Heart left ventricle (tissue), 16 donors: ENCODE measurements at regions not wholly inside any gene's neighbourhood (a gene's known extent, or its start where the extent isn't known, plus 50 kb on each side); places are given as distances from the start of the nearest gene placed in this dataset.

Experiments used
- ATAC-seq, 4 donors: fragments of 200-7000 bp; cut with Tn5 transposase; one replicate each; pipeline ENCODE4 v1.9.1; 2020 to 2022; ENCODE audit warnings: moderate library complexity in 4 of 4, mild to moderate bottlenecking in 3 of 4, moderate number of reproducible peaks in 1 of 4
- DNase-seq, 5 donors: peaks; one replicate each; pipeline ENCODE4 v3.0.0-alpha.2; 2020
- H3K27ac ChIP-seq, 12 donors: fragments of 200-600 bp; sonication (generic) in 4 of 12; one replicate each; pipeline versions ENCODE4 v1.5.0 to v1.8.0; 2016 to 2022; ENCODE audit warnings: mild to moderate bottlenecking in 2 of 12
- H3K27me3 ChIP-seq, 9 donors: fragments of 200-600 bp; sonication (generic) in 2 of 9; one replicate each; pipeline versions ENCODE4 v1.5.1 to v1.8.0; 2016 to 2022; ENCODE audit warnings: mild to moderate bottlenecking in 3 of 9
- H3K36me3 ChIP-seq, 9 donors: fragments of 200-600 bp; sonication (generic) in 2 of 9; one replicate each; pipeline versions ENCODE4 v1.5.0 to v1.8.0; 2018 to 2022; ENCODE audit warnings: mild to moderate bottlenecking in 2 of 9
- H3K4me1 ChIP-seq, 12 donors: fragments of 200-600 bp; sonication (generic) in 4 of 12; one replicate each; pipeline versions ENCODE4 v1.5.0 to v1.8.0; 2016 to 2022; ENCODE audit warnings: mild to moderate bottlenecking in 3 of 12
- H3K4me3 ChIP-seq, 12 donors: fragments of 200-600 bp; sonication (generic) in 4 of 12; one replicate each; pipeline versions ENCODE4 v1.5.0 to v1.8.0; 2017 to 2022; ENCODE audit warnings: mild to moderate bottlenecking in 9 of 12, moderate library complexity in 4 of 12
- H3K9me3 ChIP-seq, 12 donors: fragments of 200-600 bp; sonication (generic) in 4 of 12; one replicate each; pipeline versions ENCODE4 v1.5.0 to v1.8.0; 2016 to 2022; ENCODE audit warnings: mild to moderate bottlenecking in 1 of 12
- POLR2A ChIP-seq, 2 donors: fragments of 450-650 bp; IDR thresholded peaks; one replicate each; pipeline ENCODE4 v1.6.1; 2017; ENCODE audit warnings: antibody characterized with exemption in 2 of 2, mild to moderate bottlenecking in 2 of 2, moderate library complexity in 2 of 2
- WGBS, 4 donors: extraction: QIAGEN DNeasy Blood & Tissue Kit in 2 of 4; methylation state at CpG; one replicate each; pipeline versions ENCODE4 v1.1.5 to v1.1.7; 2013 to 2018; 5-methylcytosine and 5-hydroxymethylcytosine counted together
- intact Hi-C, 10 donors: fragments of 100-400 bp; cut with DNase I; formaldehyde crosslinking; loops; one replicate each; pipeline versions ENCODE4 v1.11.1 to v1.14.2; 2022
- TF ChIP-seq, protein P1 (sequence below), 12 donors: fragments of 200-600 bp; sonication (generic) in 4 of 12; IDR thresholded peaks; one replicate each; pipeline versions ENCODE4 v1.5.0 to v1.8.0; 2018 to 2022; ENCODE audit warnings: antibody characterized with exemption in 12 of 12, mild to moderate bottlenecking in 5 of 12
- donor health status: ischemic (EF 13 %, LVEDD 7.1; RV severe dilation, severe dysfunction).
- donor health status: healthy with polysubstance abuse.
- donor health status: DM: no; HTN: yes; CAD: no.
- donor health status: DM: no; HTN: no; CAD: no.
- donor health status: ischemic (EF 25% LVEDD 6.9; RV normal size, moderate dysfunction).
- donor health status: ischemic (EF 25% LVEDD 5.7; RV mildly dilated, moderate dysfunction).
- donor health status: healthy.
- donor health status: DM: yes; HTN: yes; CAD: no.
- donor health status: ischemic (EF 35%, LVEDD 5.7; RV mildly dilated, moderate dysfunction).
- donor health status: nonischemic (EF 11% LVEDD 7.7; RV severe dilation, severe dysfunction).
- donor health status: DM: yes; HTN: yes; CAD: no.
- donor health status: PGD.
- donor health status: ischemic (EF 29% LVEDD 5.4; RV normal size, mild dysfunction).
- donor health status: nonischemic (EF 23%, LVEDD 6.1; RV moderate dilation, normal function).

DNA sequence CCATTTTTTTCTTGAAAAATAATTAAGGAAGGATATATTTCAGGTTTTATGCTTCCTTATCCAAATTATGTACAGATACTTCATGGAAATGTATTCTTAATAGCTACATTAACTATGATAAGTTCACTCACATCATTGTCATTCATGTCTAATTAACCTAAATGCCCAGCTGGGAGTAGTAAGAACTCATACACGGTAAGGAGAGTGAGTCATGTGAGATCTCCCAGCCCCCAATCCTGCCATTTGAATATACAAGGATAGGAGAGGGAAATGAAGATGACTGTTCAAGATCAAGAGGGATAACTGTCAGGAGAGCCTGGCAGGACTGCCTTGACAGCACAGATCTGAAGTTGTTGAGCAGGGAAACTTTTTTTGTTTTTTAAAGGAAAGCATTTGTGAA lies 343.4 kb upstream of the USP15 start:
- no peak for TF ChIP-seq POLR2A (IDR thresholded peaks at IDR 0.05)
- TF ChIP-seq, protein P1, sequence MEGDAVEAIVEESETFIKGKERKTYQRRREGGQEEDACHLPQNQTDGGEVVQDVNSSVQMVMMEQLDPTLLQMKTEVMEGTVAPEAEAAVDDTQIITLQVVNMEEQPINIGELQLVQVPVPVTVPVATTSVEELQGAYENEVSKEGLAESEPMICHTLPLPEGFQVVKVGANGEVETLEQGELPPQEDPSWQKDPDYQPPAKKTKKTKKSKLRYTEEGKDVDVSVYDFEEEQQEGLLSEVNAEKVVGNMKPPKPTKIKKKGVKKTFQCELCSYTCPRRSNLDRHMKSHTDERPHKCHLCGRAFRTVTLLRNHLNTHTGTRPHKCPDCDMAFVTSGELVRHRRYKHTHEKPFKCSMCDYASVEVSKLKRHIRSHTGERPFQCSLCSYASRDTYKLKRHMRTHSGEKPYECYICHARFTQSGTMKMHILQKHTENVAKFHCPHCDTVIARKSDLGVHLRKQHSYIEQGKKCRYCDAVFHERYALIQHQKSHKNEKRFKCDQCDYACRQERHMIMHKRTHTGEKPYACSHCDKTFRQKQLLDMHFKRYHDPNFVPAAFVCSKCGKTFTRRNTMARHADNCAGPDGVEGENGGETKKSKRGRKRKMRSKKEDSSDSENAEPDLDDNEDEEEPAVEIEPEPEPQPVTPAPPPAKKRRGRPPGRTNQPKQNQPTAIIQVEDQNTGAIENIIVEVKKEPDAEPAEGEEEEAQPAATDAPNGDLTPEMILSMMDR (IDR thresholded peaks at IDR 0.05), result no peak
- H3K4me3 ChIP-seq, result no peak overlapping the region
- no peak for ATAC-seq
- no peaks in the 10 kb centered on the region for H3K9me3 ChIP-seq
- WGBS, 4 donors, result 15 to 24% (median 23%) methylated on average over 1 of the region's 1 CpG
- H3K27me3 ChIP-seq, result no peaks in the 10 kb centered on the region
- H3K36me3 ChIP-seq, result no peaks in the 10 kb centered on the region
- H3K4me1 ChIP-seq, result no peaks in the 10 kb centered on the region
- intact Hi-C loops, result no loop called here
- no peak for DNase-seq
- no peak overlapping the region for H3K27ac ChIP-seq

DNA sequence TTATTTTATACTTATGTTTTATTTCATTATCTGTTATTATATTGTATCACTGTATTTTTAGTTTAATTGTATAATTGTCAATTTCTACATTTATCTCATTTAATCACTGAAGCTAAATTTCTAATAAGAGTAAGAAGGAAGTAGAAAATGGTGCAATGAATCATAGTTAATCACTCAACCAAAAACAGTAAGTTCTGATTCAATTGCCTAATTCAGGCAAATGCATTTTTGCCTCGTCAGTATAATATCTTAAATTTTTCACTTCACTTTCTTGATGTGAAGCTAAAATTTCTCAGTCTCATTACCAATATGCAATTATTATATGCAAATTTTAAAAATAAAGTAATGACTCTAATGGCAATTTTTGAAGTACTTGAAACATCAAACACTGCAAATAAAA lies 340.5 kb upstream of the USP15 start:
- WGBS, 4 donors, result 82 to 91% (median 87%) methylated on average over 1 of the region's 1 CpG
- no peaks in the 10 kb centered on the region for H3K4me1 ChIP-seq
- H3K9me3 ChIP-seq, result peaks cover 0 to 2% (median 0%) of the 10 kb centered on the region in 12 donors
- H3K27ac ChIP-seq, result no peak overlapping the region
- no peaks in the 10 kb centered on the region for H3K36me3 ChIP-seq
- no peak for DNase-seq
- no peak for ATAC-seq
- intact Hi-C loops, result no loop called here
- no peaks in the 10 kb centered on the region for H3K27me3 ChIP-seq
- TF ChIP-seq POLR2A (IDR thresholded peaks at IDR 0.05), result no peak
- TF ChIP-seq, protein P1 (IDR thresholded peaks at IDR 0.05), result no peak
- H3K4me3 ChIP-seq, result no peak overlapping the region

DNA sequence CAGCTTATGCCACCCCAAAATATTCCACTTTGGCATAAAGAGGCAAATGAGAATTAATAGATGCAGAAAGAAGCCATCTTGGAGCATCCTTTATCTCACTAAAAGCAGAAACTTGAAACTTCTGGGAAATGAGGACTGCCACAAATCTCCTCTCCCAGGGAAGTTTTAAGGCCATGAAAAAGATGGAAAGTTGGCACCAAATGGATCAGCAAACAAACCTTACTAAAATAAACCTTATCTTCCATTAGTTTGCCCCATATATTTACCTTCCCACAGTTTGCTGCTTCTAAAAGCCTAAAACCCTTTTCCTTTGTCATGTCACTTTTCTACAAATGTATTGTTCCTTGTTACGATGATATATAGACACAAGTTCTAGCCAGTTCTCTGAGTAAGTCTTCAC lies 340.0 kb upstream of the USP15 start:
- TF ChIP-seq POLR2A (IDR thresholded peaks at IDR 0.05), result no peak
- TF ChIP-seq, protein P1 (IDR thresholded peaks at IDR 0.05), result no peak
- DNase-seq (no peak), ATAC-seq (no peak)
- H3K27me3 ChIP-seq, result no peaks in the 10 kb centered on the region
- intact Hi-C loops, result no loop called here
- WGBS, 4 donors, result 85 to 95% (median 92%) methylated on average over 1 of the region's 1 CpG
- no peaks in the 10 kb centered on the region for H3K4me1 ChIP-seq
- H3K36me3 ChIP-seq, result no peaks in the 10 kb centered on the region
- H3K27ac ChIP-seq, result no peak overlapping the region
- peaks cover 0 to 7% (median 0%) of the 10 kb centered on the region in 12 donors for H3K9me3 ChIP-seq
- H3K4me3 ChIP-seq, result no peak overlapping the region

DNA sequence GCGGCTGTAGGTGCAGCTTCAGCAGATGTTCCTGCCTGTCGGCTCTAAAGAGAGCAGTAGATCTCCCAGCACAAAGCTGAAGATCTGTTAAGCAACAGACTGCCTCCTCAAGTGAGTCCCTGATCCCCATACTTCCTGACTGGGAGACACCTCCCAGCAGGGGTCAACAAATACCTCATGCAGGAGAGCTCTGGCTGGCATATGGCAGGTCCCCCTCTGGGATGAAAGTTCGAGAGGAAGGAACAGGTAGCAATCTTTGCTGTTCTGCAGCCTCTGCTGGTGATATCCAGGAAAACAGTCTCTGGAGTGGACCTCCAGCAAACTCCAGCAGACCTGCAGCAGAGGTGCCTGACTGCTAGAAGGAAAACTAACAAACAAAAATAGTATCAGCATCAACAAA lies 337.1 kb upstream of the USP15 start:
- TF ChIP-seq, protein P1 (IDR thresholded peaks at IDR 0.05), result no peak
- TF ChIP-seq POLR2A (IDR thresholded peaks at IDR 0.05), result no peak
- Histone ChIP-seq H3K36me3 (no peaks in the 10 kb centered on the region), H3K27ac (no peak overlapping the region), H3K4me3 (no peak overlapping the region), H3K27me3 (no peaks in the 10 kb centered on the region), H3K4me1 (no peaks in the 10 kb centered on the region), H3K9me3 (peaks cover 0 to 22% (median 0%) of the 10 kb centered on the region in 12 donors)
- intact Hi-C loops, result no loop called here
- ATAC-seq, result no peak
- no peak for DNase-seq
- 65 to 78% (median 68%) methylated on average over 3 of the region's 3 CpGs for whole genome bisulfite sequencing, 4 donors
